ENCODE measurements at regions not wholly inside any gene's neighbourhood (a gene's known extent, or its start where the extent isn't known, plus 50 kb on each side); places are given as distances from the start of the nearest gene placed in this dataset.
A peak's percentile ranks its signal among the peaks of the same experiment; 100 is the strongest.

DNA sequence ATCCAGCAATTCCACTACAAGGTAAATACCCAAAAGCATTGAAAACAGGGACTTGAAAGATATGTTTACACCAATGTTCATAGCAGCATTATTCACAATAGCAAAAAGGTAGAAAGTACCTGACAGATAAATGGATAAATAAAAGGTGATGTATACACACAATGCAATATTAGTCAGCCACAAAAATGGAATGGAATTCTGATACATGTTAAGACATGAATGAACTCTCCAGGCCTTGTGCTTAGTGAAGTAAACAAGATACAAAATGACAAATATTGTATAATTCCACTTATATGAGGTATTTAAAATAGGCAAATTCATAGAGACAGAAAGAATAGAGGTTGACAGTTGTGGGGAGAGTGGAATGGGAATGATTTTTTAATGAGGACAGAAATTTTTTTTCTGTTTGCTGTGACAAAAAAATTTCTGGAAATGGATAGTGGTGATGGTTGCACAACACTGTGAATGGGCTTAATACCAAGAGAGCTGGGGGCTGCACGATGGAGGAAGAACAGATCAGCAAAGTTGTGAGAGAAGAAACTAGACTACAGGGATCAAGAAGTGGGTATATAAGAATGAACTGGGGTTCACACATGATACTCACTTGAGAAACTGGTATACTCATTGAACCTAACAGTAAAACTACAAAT is 137.2 kb downstream of the MZT1 start:
- no peak overlapping the region for H3K4me3 ChIP-seq (replicated peaks; ENCODE audit: low read depth, low read length)
- TF ChIP-seq, protein P1, sequence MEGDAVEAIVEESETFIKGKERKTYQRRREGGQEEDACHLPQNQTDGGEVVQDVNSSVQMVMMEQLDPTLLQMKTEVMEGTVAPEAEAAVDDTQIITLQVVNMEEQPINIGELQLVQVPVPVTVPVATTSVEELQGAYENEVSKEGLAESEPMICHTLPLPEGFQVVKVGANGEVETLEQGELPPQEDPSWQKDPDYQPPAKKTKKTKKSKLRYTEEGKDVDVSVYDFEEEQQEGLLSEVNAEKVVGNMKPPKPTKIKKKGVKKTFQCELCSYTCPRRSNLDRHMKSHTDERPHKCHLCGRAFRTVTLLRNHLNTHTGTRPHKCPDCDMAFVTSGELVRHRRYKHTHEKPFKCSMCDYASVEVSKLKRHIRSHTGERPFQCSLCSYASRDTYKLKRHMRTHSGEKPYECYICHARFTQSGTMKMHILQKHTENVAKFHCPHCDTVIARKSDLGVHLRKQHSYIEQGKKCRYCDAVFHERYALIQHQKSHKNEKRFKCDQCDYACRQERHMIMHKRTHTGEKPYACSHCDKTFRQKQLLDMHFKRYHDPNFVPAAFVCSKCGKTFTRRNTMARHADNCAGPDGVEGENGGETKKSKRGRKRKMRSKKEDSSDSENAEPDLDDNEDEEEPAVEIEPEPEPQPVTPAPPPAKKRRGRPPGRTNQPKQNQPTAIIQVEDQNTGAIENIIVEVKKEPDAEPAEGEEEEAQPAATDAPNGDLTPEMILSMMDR (IDR thresholded peaks at IDR 0.05; ENCODE audit: low read length, missing control alignments): no peak
- DNase-seq (ENCODE audit: low read depth): no peak

GRCh38 chr13:72586518-72586917 is 140.9 kb downstream of the MZT1 start:
- TF ChIP-seq, protein P1 (IDR thresholded peaks at IDR 0.05; ENCODE audit: low read length, missing control alignments): no peak
- H3K4me3 ChIP-seq (replicated peaks; ENCODE audit: low read depth, low read length): no peak overlapping the region
- DNase-seq (ENCODE audit: low read depth): peak; percentile 8

DNA sequence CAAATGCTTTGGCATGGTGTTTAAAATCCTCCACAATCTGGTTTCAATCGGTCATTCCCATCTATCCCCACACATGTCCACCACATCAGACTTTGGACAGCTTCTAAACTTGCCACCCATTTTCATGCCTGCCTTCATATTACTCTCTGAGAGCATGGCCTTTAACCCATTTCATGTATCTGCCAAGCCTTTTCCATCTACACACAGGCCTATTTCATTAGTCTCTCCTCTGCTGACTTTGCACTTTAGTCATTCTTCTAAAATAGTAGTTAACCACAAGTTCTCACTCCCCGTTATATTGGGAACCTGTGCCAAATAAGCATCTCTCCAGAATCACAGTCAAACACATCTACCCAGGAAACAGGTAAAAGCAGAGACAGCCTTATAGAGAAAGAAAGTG is 142.2 kb downstream of the MZT1 start:
- no peak for DNase-seq (ENCODE audit: low read depth)
- H3K4me3 ChIP-seq (replicated peaks; ENCODE audit: low read depth, low read length): no peak overlapping the region
- TF ChIP-seq, protein P1 (IDR thresholded peaks at IDR 0.05; ENCODE audit: low read length, missing control alignments): no peak

- no peak overlapping the region for H3K4me3 ChIP-seq (replicated peaks; ENCODE audit: low read depth, low read length)
- TF ChIP-seq, protein P1 (IDR thresholded peaks at IDR 0.05; ENCODE audit: low read length, missing control alignments): no peak
- no peak for DNase-seq (ENCODE audit: low read depth)
Observed at GRCh38 chr13:72571191-72571590, 156.2 kb downstream of the MZT1 start.

GRCh38 chr13:72570019-72570418 is 157.4 kb downstream of the MZT1 start:
- TF ChIP-seq, protein P1 (IDR thresholded peaks at IDR 0.05; ENCODE audit: low read length, missing control alignments): no peak
- no peak overlapping the region for H3K4me3 ChIP-seq (replicated peaks; ENCODE audit: low read depth, low read length)
- DNase-seq (ENCODE audit: low read depth): no peak

DNA sequence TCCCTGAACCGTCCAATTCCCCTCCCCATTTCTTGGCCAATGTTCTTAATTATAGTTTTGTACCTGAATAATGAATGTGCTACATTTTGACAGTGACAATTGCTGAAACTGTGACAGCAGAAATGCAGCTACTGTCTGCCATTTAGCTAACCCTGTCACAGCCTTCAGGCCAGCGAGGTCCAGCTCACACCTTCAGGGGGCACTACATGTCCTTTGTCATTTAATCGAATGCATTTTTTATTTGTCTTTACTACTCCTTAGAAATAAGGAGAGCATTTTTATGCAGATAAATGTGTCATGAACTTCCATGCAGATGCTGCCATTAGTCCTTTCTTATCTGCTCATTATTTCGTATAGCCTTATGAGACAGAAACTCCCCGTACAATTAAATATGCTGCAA is 159.9 kb downstream of the MZT1 start:
- TF ChIP-seq, protein P1 (IDR thresholded peaks at IDR 0.05; ENCODE audit: low read length, missing control alignments): no peak
- no peak for DNase-seq (ENCODE audit: low read depth)
- no peak overlapping the region for H3K4me3 ChIP-seq (replicated peaks; ENCODE audit: low read depth, low read length)

DNA sequence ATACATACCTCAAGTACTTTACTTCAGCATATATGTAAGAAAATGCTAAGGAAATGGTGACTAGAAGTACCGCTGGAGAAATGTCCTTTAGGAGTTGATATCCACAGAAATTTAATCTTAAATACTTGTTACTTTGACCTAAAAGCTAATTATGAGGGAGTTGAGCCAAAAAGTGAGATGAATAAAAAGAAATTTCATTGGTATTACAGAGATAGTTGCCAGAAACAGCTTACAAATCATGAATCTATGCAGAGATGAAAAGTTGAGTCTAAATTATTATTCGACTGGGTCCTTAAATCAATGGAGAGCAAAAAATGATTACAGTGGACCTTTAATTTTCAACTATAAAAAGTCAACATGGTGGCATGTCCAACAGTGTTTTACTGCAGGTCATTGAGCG is 160.9 kb downstream of the MZT1 start:
- TF ChIP-seq, protein P1 (IDR thresholded peaks at IDR 0.05; ENCODE audit: low read length, missing control alignments): no peak
- no peak for DNase-seq (ENCODE audit: low read depth)
- H3K4me3 ChIP-seq (replicated peaks; ENCODE audit: low read depth, low read length): no peak overlapping the region

Data from fibroblast of pulmonary artery (primary cell).